Astrocyte (in vitro differentiated cells and primary cell): ENCODE measurements at regions not wholly inside any gene's neighbourhood (a gene's known extent, or its start where the extent isn't known, plus 50 kb on each side); places are given as distances from the start of the nearest gene placed in this dataset.

ENCODE experiments used
- DNase-seq: peaks from one replicate; pipeline ENCODE4 v3.0.0-alpha.2; 2010; ENCODE audit warnings: low read depth
- FAIRE-seq: peaks from 2 replicates; lab custom pipeline; 2011; peaks lifted over from hg19 to GRCh38; lab: Jason Lieb, UNC
- H2AFZ ChIP-seq: 2 replicates; pipeline ENCODE4 v1.6.0; 2012; ENCODE audit warnings: low read depth, low read length, inconsistent platforms
- H3K27ac ChIP-seq: 2 replicates; pipeline ENCODE4 v1.5.1; 2011; ENCODE audit warnings: low read depth, low read length, inconsistent platforms
- H3K27me3 ChIP-seq: 2 replicates; pipeline ENCODE4 v1.6.0; 2011; ENCODE audit warnings: low read length, inconsistent platforms; ENCODE audit not compliant: insufficient read depth
- H3K36me3 ChIP-seq: 2 replicates; pipeline ENCODE4 v1.5.1; 2011; ENCODE audit warnings: low read length, inconsistent platforms; ENCODE audit not compliant: insufficient read depth
- H3K4me1 ChIP-seq: 2 replicates; pipeline ENCODE4 v1.5.1; 2011; ENCODE audit warnings: low read length, inconsistent platforms; ENCODE audit not compliant: insufficient read depth
- H3K4me2 ChIP-seq: 2 replicates; pipeline ENCODE4 v1.6.0; 2012; ENCODE audit warnings: low read length, inconsistent platforms
- H3K4me3 ChIP-seq: 2 replicates; pipeline ENCODE4 v1.5.1; 2011; ENCODE audit warnings: low read depth, mild to moderate bottlenecking, low read length, inconsistent platforms; ENCODE audit not compliant: insufficient read depth
- H3K79me2 ChIP-seq: 2 replicates; pipeline ENCODE4 v1.6.0; 2012; ENCODE audit warnings: mild to moderate bottlenecking, low read length, inconsistent platforms; ENCODE audit not compliant: insufficient read depth
- H3K9ac ChIP-seq: 2 replicates; pipeline ENCODE4 v1.6.0; 2012; ENCODE audit warnings: mild to moderate bottlenecking, low read length, inconsistent platforms
- H3K9me3 ChIP-seq: 2 replicates; pipeline ENCODE4 v1.5.1; 2012; ENCODE audit warnings: low read depth, mild to moderate bottlenecking, low read length, inconsistent platforms; ENCODE audit not compliant: insufficient read depth
- H4K20me1 ChIP-seq: 2 replicates; pipeline ENCODE4 v1.6.0; 2012; ENCODE audit warnings: low read length, inconsistent platforms; ENCODE audit not compliant: insufficient read depth
- H3K27ac Mint-ChIP-seq: one replicate; pipeline ENCODE4 v1.8.0; 2021; ENCODE audit warnings: mild to moderate bottlenecking, mixed read lengths; ENCODE audit not compliant: unreplicated experiment
- H3K27me3 Mint-ChIP-seq: one replicate; pipeline ENCODE4 v1.8.0; 2021; ENCODE audit warnings: low read depth, mixed read lengths; ENCODE audit not compliant: unreplicated experiment
- H3K36me3 Mint-ChIP-seq: one replicate; pipeline ENCODE4 v1.8.0; 2021; ENCODE audit warnings: low read depth, mixed read lengths; ENCODE audit not compliant: unreplicated experiment
- H3K4me1 Mint-ChIP-seq: one replicate; pipeline ENCODE4 v1.8.0; 2021; ENCODE audit warnings: low read depth, mixed read lengths; ENCODE audit not compliant: unreplicated experiment
- H3K4me3 Mint-ChIP-seq: one replicate; pipeline ENCODE4 v1.8.0; 2021; ENCODE audit warnings: mild to moderate bottlenecking, moderate library complexity, mixed read lengths; ENCODE audit not compliant: unreplicated experiment
- H3K9me3 Mint-ChIP-seq: one replicate; pipeline ENCODE4 v1.8.0; 2021; ENCODE audit warnings: mild to moderate bottlenecking, mixed read lengths; ENCODE audit not compliant: unreplicated experiment
- EZH2 ChIP-seq: IDR thresholded peaks from 2 replicates; pipeline ENCODE4 v1.6.1; 2012; ENCODE audit warnings: mild to moderate bottlenecking, low read length, inconsistent platforms; ENCODE audit not compliant: insufficient read depth
- TF ChIP-seq, protein P1 (sequence below): IDR thresholded peaks from 2 replicates; pipeline ENCODE4 v1.5.1; 2011; ENCODE audit warnings: low read depth, mild to moderate bottlenecking, inconsistent platforms, low read length, moderate library complexity; ENCODE audit not compliant: insufficient read depth

DNA sequence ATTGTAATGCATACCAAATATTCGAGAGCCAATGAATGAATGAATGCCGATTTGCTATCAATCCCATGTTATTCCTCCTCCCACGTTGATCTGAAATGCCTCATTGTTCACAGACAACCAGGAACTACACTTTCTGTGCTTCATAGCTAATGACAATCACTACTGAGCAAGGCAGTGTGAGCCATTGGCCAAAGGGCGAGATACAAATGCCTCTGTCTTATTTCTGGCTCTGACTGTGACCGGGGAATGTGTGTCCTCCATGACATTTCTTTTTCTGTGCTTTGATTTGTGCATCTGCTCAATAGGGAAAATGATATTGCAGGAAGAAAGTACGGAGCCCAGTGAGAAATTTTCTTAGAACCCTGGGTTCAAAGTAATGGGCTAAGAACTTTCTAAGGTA, 217.1 kb downstream of the CXCL12 start:
- peaks cover 3% of the 10 kb centered on the region for H3K4me1 Mint-ChIP-seq
- H3K4me3 Mint-ChIP-seq = no peak overlapping the region
- no peaks in the 10 kb centered on the region for H4K20me1 ChIP-seq
- H3K36me3 Mint-ChIP-seq = no peaks in the 10 kb centered on the region
- no peaks in the 10 kb centered on the region for H3K9me3 Mint-ChIP-seq
- no peak overlapping the region for H3K27ac Mint-ChIP-seq
- no peak overlapping the region for H3K4me3 ChIP-seq
- no peak overlapping the region for H3K9ac ChIP-seq
- H3K4me2 ChIP-seq = no peak overlapping the region
- no peak overlapping the region for H3K27ac ChIP-seq
- no peaks in the 10 kb centered on the region for H3K36me3 ChIP-seq
- FAIRE-seq (no peak), DNase-seq (no peak)
- no peaks in the 10 kb centered on the region for H3K79me2 ChIP-seq
- no peak for TF ChIP-seq EZH2
- TF ChIP-seq, protein P1, sequence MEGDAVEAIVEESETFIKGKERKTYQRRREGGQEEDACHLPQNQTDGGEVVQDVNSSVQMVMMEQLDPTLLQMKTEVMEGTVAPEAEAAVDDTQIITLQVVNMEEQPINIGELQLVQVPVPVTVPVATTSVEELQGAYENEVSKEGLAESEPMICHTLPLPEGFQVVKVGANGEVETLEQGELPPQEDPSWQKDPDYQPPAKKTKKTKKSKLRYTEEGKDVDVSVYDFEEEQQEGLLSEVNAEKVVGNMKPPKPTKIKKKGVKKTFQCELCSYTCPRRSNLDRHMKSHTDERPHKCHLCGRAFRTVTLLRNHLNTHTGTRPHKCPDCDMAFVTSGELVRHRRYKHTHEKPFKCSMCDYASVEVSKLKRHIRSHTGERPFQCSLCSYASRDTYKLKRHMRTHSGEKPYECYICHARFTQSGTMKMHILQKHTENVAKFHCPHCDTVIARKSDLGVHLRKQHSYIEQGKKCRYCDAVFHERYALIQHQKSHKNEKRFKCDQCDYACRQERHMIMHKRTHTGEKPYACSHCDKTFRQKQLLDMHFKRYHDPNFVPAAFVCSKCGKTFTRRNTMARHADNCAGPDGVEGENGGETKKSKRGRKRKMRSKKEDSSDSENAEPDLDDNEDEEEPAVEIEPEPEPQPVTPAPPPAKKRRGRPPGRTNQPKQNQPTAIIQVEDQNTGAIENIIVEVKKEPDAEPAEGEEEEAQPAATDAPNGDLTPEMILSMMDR = no peak
- H3K27me3 Mint-ChIP-seq = no peaks in the 10 kb centered on the region
- H3K27me3 ChIP-seq = peaks cover 8% of the 10 kb centered on the region
- no peaks in the 10 kb centered on the region for H3K4me1 ChIP-seq
- no peaks in the 10 kb centered on the region for H3K9me3 ChIP-seq
- H2AFZ ChIP-seq = no peak overlapping the region

DNA sequence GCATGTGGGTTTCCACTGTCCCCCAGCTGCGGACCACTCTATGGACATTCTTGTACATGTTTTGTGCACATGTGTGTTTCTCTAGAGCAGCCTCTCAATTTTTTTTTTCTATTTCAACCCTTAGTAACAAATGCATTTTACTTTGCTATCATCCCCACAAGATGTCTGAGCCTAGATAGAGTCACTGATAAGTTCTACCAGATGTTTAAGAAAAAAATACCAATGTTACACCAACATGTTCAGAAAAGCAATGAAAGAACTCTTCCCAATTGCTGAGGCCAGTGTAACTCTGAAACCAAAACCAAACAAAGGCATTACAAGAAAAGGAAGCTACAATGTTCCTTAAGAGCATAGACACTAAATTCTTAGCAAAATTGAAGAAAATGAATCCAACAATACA, 218.5 kb downstream of the CXCL12 start:
- Mint-ChIP-seq H3K4me3 (no peak overlapping the region), H3K4me1 (no peaks in the 10 kb centered on the region), H3K9me3 (no peaks in the 10 kb centered on the region), H3K27me3 (no peaks in the 10 kb centered on the region), H3K36me3 (no peaks in the 10 kb centered on the region), H3K27ac (no peak overlapping the region)
- Histone ChIP-seq H3K27ac (no peak overlapping the region), H3K4me3 (no peak overlapping the region), H3K79me2 (no peaks in the 10 kb centered on the region), H3K36me3 (no peaks in the 10 kb centered on the region), H4K20me1 (no peaks in the 10 kb centered on the region), H2AFZ (no peak overlapping the region), H3K9ac (no peak overlapping the region), H3K4me2 (no peak overlapping the region), H3K9me3 (no peaks in the 10 kb centered on the region), H3K27me3 (peaks cover 8% of the 10 kb centered on the region), H3K4me1 (no peaks in the 10 kb centered on the region)
- FAIRE-seq (no peak), DNase-seq (no peak)
- no peak for TF ChIP-seq EZH2

DNA sequence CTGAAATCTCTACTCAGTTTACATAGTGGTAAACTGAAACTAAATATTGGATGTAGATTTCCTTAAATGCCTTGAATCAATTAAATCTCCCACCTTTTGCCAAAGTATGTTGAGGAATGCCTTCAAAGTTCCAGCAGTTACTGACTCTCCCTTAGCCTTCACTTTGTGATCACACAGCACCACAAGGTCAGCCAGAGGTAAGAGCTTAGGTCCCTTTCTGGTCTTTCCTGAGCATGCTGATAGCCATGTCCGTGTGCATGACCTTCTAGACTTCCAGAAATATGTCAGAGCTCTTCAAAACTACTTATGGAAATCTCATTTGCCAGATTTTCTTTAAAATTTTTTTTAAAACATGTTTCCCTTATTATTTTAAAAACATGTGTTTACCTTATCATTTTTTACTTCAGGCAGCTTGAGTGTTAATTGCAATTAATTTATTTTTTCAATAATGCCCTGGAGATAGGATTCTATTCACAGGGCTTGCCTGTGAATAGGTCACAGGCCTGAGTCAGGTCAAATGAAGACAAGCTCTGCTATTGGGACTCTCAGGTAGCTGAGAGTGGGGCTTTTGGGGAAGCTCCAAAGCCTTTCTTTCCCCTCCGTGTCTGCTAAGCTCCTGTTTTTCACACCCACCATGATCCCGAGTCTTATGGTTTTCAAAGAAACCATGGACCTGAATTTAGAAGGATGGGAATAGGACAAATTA, 220.5 kb downstream of the CXCL12 start:
- Mint-ChIP-seq H3K27ac (no peak overlapping the region), H3K36me3 (no peaks in the 10 kb centered on the region), H3K9me3 (no peaks in the 10 kb centered on the region), H3K27me3 (no peaks in the 10 kb centered on the region), H3K4me3 (no peak overlapping the region), H3K4me1 (no peaks in the 10 kb centered on the region)
- Histone ChIP-seq H3K4me1 (no peaks in the 10 kb centered on the region), H3K9ac (no peak overlapping the region), H4K20me1 (no peaks in the 10 kb centered on the region), H3K4me3 (no peak overlapping the region), H3K4me2 (no peak overlapping the region), H3K27me3 (no peaks in the 10 kb centered on the region), H3K79me2 (no peaks in the 10 kb centered on the region), H3K36me3 (no peaks in the 10 kb centered on the region), H3K27ac (no peak overlapping the region), H3K9me3 (no peaks in the 10 kb centered on the region), H2AFZ (no peak overlapping the region)
- TF ChIP-seq, protein P1 = no peak
- TF ChIP-seq EZH2 = no peak
- DNase-seq = no peak
- no peak for FAIRE-seq
